Astrocyte of the spinal cord (primary cell): ENCODE measurements at regions not wholly inside any gene's neighbourhood (a gene's known extent, or its start where the extent isn't known, plus 50 kb on each side); places are given as distances from the start of the nearest gene placed in this dataset.
"Not testable (repeated sequence)": the region's sequence is repeated elsewhere in the genome, so short reads cannot be mapped to it uniquely, and the experiment has no call there.

Experiments used
- DNase-seq: peaks from one replicate; pipeline ENCODE4 v3.0.0; 2011; ENCODE audit warnings: low read depth, low spot score
- H3K4me3 ChIP-seq: 2 replicates; pipeline ENCODE4 v1.5.1; 2011; ENCODE audit warnings: low read depth, mild to moderate bottlenecking, low read length, moderate library complexity
- CTCF ChIP-seq: IDR thresholded peaks from 2 replicates; pipeline ENCODE4 v1.5.1; 2012; ENCODE audit warnings: low read depth, mild to moderate bottlenecking, low read length, inconsistent platforms
- in situ Hi-C: cut with HindIII; loops from 2 replicates; pipeline ENCODE4 v1.10.0; 2017; ENCODE audit warnings: low sequenced_read_pairs

DNA sequence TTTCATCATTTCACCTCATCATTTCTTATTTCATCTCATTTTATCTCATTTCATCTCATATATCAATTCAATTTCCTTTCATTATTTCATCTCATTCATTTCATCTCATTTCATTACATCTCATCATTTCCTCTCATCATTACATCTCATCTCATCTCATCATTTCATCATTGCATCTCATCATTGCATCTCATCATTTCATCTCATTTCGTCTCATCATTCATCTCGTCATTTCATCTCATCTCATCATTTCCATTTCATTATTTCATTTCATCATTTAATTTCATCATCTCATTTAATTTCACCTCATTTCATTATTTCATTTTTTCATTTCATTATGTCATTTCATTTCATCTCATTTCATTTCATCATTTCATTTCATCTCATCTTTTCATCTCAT lies 168.5 kb upstream of the FAM72C start:
- DNase-seq, H3K4me3 ChIP-seq, in situ Hi-C loops: not testable (repeated sequence)

DNA sequence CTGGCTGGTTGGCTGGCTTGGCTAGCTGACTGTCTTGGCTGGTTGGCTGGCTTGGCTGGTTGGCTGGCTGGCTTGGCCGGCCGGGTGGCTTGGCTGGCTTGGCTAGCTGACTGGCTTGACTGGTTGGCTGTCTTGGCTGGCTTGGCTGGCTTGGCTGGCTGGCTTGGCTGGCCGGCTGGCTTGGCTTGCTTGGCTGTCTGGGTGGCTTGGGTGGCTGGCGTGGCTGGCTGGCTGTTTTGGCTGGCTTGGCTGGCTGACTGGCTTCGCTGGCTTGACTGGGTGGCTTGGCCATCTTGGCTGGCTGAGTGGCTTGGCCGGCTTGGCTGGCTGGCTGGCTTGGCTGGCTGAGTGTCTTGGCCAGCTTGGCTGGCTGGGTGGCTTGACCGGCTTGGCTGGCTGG lies 133.2 kb upstream of the FAM72C start:
- H3K4me3 ChIP-seq, in situ Hi-C loops, DNase-seq: not testable (repeated sequence)

DNA sequence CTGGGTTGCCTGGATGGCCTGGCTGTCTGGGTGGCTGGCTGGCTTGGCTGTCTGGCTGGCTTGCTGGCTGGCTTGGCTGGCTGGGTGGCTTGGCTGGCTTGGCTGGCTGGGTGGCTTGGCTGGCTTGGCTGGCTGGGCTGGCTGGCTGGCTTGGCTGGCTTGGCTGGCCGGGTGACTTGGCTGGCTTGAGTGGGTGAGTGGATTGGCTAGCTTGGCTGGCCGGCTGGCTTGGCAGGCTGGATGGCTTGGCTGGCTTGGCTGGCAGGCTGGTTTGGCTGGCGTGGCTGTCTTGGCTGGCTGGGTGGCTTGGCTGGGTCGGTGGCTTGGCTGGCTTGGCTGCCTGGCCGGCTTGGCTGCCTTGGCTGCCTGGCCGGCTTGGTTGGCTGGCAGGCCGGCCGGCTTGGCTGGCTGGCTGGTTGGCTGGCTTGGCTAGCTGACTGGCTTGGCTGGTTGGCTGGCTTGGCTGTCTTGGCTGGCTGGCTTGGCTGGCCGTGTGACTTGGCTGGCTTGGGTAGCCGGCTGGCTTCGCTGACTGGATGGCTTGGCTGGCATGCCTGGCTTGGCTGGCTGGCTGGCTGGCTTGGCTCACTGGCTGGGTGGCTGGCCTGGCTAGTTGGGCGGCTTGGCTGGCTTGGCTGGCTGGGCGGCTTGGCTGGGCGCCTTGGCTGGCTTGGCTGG lies 132.4 kb upstream of the FAM72C start:
- in situ Hi-C loops, H3K4me3 ChIP-seq: not testable (repeated sequence)
- peak; percentile 0 for DNase-seq

- DNase-seq: peak; percentile 0
- H3K4me3 ChIP-seq, in situ Hi-C loops: not testable (repeated sequence)
Observed at GRCh38 chr1:144103156-144103880, 131.5 kb upstream of the FAM72C start.

GRCh38 chr1:144102046-144102745 lies 130.4 kb upstream of the FAM72C start:
- H3K4me3 ChIP-seq, in situ Hi-C loops, DNase-seq: not testable (repeated sequence)

- no peak for DNase-seq
- no peak overlapping the region for H3K4me3 ChIP-seq
- in situ Hi-C loops: no loop called here
- TF ChIP-seq CTCF: no peak
Observed at GRCh38 chr1:144101397-144102045, 129.7 kb upstream of the FAM72C start.

GRCh38 chr1:144077167-144077841 lies 105.5 kb upstream of the FAM72C start:
- DNase-seq: peak; percentile 41
- H3K4me3 ChIP-seq: peak overlapping the region; percentile 48
- in situ Hi-C loops: not testable (repeated sequence)

DNA sequence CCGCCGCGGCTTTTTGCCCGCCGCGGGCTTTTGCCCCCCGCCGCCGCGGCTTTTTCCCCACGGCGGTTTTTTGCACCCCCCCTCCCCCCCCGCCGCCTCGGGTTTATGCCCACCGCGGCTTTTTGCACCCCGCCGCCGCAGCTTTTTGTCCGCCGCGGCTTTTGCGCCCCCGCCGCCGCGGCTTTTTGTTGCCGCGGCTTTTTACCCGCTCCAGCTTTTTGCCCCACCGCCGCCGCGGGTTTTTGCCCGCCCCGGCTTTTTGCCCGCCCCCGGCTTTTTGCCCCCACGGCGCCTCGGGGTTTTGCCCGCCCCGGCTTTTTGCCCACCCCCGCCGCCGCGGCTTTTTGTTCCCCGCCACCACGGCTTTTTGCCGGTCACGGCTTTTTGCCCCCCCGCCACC lies 104.9 kb upstream of the FAM72C start:
- DNase-seq, in situ Hi-C loops: not testable (repeated sequence)
- peak overlapping the region; percentile 2 for H3K4me3 ChIP-seq

DNA sequence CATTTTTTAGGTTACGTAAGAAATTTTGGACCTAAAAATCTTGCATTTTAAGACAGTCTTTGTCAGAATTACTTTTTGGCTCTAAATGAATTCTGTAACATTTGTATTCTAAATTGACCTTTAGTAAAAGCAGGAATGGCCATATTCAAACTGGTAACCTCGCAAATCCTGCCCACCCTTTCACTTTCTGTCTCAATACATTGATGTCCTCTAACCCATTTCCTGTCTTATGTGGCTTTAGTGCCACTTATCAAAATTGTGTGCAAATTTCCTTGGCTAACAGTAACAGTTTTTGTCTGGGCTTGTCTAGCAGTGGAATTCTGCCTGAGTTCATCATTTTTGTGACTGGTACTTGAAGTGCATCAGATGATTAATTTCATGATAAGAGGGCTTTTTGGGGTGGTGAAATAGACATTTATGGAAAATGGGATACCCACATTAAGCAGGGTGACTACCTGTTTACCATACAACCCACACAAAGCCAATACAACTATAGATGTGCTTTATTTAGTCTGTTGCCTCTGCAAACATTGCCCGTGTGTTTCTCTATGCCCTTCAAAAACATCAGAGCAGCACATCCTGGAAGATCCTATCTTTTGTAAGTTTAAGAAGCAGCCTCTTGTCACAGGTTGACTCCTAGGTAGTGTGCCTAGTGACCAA lies 98.7 kb upstream of the FAM72C start:
- H3K4me3 ChIP-seq, in situ Hi-C loops, DNase-seq: not testable (repeated sequence)

DNA sequence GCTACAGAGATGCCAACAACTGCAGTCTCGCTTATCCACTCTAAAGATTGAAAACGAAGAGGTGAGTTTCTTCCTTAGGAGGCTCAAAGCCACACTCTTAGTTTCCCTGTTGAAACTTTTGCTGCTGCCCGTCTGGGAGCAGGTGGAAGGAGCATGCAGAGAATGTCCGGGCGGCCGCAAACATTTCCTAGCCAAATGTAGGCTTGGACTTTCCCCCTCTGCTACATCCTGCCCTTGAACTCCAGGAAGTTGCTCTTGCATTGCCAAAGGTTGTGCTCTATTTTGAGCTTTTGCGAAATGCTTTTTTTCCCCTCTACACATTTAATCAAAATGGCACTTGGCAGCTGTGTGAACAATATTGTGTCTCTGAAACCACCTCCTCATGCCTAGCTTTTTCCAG lies 95.3 kb upstream of the FAM72C start:
- H3K4me3 ChIP-seq, in situ Hi-C loops, DNase-seq: not testable (repeated sequence)

GRCh38 chr1:144066071-144066813 lies 94.5 kb upstream of the FAM72C start:
- in situ Hi-C loops, DNase-seq, H3K4me3 ChIP-seq: not testable (repeated sequence)

DNA sequence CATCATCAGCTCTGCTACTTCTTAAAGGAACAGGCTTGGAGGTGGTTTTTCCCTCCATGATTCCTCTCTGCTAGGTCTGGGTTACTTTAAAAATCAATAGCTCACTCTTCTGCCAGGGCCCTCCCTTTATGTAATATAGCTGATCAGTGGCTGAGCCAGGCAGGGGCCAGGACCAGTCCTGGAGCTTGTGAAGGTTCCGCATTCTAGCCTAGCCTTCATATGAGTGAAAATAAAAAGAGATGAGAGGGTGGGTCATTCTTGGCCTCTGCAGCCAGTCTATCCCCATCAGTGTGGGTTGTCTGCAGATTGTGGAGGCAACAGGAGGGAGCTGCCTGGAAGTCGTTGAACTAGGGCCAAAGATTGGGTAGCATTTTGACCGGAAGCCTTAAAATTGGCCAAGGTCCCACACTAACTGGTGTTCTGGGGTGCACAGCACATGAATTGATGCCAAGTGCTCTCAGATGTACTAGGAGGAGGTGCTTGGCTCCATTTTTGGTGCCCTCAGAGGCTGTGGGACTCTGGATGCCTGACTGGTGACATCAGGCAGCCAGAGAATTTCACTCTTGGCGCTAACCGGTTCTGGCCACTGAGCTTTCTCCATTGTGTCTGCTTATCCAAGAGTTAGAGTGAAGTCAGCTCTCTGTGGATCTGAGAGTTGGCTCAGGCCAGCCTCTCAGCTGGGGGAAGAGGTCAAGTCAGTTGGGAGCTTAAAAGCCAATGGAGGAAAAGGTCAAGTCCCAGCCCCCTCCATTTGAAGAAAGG lies 93.7 kb upstream of the FAM72C start:
- in situ Hi-C loops, DNase-seq, H3K4me3 ChIP-seq: not testable (repeated sequence)

DNA sequence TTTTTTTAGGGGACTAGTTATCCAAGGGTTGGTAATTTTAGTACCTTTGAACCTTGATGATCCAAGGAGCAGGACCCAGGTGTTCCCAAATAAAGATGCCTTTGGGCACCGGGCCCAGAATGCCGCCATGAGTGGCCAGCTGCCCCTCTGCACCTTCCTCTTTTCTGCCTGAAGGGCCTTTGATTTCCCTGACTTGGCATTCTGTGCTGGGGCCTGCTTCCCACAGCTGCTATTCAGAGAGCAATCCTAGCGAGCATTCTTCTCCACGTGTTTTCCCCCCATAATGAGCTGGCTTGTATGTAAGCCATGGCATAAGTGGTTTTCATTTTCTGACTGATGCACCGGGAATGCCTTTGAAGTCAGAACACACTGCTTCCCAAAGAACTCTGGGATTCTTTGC lies 77.6 kb upstream of the FAM72C start:
- H3K4me3 ChIP-seq, in situ Hi-C loops, DNase-seq: not testable (repeated sequence)

GRCh38 chr1:144046645-144047044 lies 74.9 kb upstream of the FAM72C start:
- DNase-seq, in situ Hi-C loops, H3K4me3 ChIP-seq: not testable (repeated sequence)
